Pulmonary artery endothelial cell (primary cell): ENCODE measurements at regions not wholly inside any gene's neighbourhood (a gene's known extent, or its start where the extent isn't known, plus 50 kb on each side); places are given as distances from the start of the nearest gene placed in this dataset.
"Not testable (repeated sequence)": the region's sequence is repeated elsewhere in the genome, so short reads cannot be mapped to it uniquely, and the experiment has no call there.

Experiments
- DNase-seq: peaks from one replicate; pipeline ENCODE4 v3.0.0-alpha.2; 2011; ENCODE audit warnings: low read depth, low spot score

DNA sequence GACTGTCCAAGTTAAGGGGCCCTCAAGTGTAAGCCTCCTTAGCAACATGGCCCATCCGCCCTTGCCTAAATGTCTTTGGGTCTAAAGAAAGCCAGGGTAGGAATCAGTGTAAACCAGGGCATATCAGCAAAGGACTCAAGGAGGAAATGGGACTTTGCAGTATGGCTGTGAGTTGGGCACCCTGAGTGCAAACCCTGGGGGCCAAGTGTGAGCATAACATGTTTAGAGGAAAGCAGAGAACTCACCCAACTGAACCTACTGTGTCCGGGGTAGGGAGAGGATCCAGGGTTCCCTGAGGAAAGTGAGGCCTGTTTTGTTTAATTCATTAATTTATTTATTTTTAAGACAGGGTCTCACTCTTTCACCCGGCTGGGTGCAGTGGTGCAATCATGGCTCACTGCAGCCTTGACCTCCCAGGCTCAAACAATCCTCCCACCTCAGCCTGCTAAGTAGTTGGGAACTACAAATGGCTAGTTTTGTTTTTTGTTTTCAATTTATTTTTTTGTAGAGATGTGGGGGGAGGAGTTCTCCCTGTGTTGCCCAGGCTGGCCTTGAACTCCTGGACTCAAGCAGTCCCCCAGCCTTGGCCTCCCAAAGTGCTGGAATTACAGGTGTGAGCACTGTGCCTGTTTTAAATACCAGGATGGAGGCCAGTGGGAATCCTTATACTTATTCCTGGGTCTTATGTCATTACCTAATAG, 51.0 kb upstream of the ACTR3 start:
- no peak for DNase-seq

GRCh38 chr2:113838277-113838676, 51.6 kb upstream of the ACTR3 start:
- DNase-seq: no peak

GRCh38 chr2:113834051-113834730, 55.7 kb upstream of the ACTR3 start:
- DNase-seq: no peak

DNA sequence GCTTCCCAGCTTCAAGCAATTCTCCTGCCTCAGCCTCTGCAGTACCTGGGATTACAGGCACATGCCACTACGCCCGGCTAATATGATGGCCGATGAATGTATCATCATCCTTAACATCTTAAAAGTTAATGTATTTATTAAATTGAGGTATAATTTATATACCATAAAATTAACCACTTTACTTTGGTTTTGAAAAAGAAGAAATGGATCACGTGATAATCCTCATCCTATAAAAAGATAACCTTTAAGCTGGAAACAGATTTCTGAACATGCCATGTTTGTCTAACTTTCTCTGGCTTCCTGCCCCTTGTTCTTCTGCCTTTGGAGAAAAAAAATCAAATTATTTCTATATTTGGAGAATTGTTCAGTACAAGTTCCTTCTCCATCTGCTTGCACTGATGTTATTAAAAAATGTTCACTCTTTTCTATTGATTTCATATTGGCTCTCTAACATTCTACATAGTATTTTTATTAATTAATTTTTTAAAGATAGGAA, 57.0 kb upstream of the ACTR3 start:
- no peak for DNase-seq

- DNase-seq: no peak
These were observed 58.7 kb upstream of the ACTR3 start for GRCh38 chr2:113831161-113831560.

- DNase-seq: no peak
These were observed 60.1 kb upstream of the ACTR3 start for GRCh38 chr2:113829761-113830160.

- no peak for DNase-seq
These were observed 60.6 kb upstream of the ACTR3 start for GRCh38 chr2:113829270-113829669.

- no peak for DNase-seq
These were observed 61.7 kb upstream of the ACTR3 start for GRCh38 chr2:113828049-113828742.

DNA sequence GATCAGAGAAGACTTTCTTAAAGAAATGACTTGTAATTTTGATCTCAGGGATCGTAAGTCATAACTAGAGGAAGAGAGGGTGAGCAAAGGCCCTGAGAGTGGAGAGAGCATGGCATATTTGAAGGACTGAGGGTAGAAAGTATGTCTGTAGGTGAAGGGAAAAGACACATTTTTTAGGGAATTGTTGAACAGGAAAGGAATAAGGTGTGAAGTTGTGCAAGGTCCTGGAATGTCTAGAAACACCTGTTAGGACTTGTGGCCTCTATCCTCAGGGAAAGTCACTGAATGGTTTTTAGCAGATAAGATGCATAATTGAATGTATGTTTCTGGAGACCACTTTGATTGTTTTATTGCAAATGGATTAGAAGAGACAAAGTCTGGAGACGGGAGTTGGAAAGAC, 62.5 kb upstream of the ACTR3 start:
- no peak for DNase-seq

DNA sequence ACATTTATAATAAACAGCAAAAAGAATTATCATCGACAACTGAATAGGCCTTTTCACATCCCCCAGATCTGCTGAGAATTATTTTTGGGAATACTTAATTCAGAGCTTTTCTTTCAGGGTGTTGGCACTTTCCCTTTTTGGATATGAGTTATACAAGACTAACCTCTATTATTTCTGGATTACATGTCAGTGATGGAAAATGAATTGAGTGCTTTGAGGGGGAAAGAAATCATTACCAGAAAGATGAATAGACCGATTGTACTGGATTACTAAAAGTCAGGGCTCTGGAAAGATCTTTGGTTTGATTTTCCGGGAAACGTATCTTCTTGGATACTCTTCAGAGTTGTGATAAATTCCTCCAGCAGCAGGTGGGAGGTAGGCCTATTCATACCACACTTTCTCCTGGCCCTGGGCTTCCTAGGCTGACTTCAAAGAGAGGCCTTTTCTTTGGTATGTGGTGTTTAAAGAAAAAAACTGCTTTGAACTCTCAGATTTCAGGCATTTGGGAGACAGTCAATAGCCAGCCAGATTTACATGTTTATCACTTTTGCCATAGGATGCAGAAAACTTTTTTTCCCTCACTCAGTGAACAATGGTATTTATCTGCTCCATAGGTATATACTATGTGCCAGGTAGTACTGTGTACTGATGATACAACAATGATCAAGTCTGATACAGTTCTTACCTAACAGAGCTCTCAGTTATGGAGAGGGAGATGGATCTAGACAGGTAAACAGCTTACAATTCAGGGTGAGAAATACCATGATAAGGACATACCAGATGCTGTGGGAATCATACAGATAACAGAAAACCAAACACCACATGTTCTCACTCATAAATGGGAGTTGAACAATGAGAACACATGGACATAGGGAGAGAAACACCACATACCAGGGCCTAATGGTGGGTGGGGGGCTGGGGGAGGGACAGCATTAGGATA, 63.3 kb upstream of the ACTR3 start:
- DNase-seq: no peak

- DNase-seq: no peak
These were observed 65.9 kb upstream of the ACTR3 start for GRCh38 chr2:113823716-113824595.

- no peak for DNase-seq
These were observed 65.8 kb upstream of the SLC35F5 start for GRCh38 chr2:113822087-113822815.

- peak; percentile 80 for DNase-seq
These were observed 62.0 kb upstream of the SLC35F5 start for GRCh38 chr2:113818382-113818951.

- DNase-seq: not testable (repeated sequence)
These were observed 57.0 kb upstream of the SLC35F5 start for GRCh38 chr2:113813396-113813795.

- no peak for DNase-seq
These were observed 55.8 kb upstream of the SLC35F5 start for GRCh38 chr2:113812204-113812603.

DNA sequence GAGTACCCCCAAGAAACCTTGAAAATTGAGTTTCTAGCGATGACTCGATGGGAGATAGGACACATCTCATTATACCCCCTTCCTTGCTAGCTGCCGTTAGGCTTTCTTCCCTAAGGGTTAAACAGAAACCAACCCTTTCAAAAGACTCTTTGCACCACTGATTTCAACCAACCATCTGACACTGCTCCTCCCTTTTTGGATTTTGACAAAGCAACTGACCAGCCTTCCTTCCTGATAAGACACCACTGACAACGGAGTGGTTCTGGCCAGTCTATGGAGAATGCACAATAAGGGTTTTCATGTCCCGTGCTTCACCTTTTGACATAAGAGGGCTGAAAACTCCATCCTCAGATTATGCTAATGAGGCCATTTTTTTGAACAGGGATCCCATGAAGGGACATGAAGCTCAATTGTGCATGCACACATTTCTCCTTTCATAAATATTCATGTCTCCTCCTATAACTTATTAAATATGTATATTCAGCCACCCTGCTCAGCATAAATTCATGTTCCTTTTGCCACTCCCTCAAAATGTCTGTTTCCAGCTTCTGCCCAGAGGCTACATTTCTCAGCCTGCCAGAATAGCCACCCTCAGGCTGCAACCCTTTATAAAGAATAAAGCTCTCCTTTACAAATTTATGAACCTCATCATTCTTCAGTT, 52.8 kb upstream of the SLC35F5 start:
- no peak for DNase-seq

GRCh38 chr2:113807721-113808120, 51.3 kb upstream of the SLC35F5 start:
- DNase-seq: no peak

DNA sequence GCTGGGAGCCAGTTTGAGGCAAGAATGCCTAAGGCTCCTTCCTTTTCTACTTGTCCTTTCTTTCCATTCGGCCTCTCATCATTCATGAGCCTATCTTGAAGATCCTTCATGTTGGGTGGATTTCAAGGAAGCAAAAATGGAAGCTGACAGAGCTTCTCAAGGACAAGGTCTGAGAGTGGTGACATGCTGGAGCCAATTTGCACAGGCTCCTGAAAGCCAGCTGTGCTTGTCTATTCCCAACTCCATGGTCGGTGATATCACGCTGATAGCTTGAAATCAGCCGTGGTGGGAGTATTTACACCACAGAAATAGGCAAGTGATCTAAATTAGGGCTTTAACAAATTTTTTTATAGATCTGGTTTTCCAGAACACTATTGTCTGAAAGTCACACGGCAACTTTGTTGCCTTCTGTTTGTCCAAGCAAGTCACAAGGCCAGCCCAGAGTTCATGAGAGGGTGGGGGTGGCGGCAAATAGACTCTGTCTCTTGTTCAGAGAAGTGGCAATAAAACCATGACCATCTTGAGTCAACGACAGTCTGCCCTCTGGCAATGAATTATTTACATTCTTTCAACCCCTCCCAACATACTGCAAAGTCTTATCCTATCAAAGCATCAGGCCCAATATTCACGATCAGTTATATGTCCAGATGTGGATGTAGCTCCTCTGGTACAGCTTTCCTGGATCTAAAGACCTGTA, 49.9 kb upstream of the SLC35F5 start:
- no peak for DNase-seq
